ENCODE measurements at regions not wholly inside any gene's neighbourhood (a gene's known extent, or its start where the extent isn't known, plus 50 kb on each side); places are given as distances from the start of the nearest gene placed in this dataset.

- TF ChIP-seq, protein P1, sequence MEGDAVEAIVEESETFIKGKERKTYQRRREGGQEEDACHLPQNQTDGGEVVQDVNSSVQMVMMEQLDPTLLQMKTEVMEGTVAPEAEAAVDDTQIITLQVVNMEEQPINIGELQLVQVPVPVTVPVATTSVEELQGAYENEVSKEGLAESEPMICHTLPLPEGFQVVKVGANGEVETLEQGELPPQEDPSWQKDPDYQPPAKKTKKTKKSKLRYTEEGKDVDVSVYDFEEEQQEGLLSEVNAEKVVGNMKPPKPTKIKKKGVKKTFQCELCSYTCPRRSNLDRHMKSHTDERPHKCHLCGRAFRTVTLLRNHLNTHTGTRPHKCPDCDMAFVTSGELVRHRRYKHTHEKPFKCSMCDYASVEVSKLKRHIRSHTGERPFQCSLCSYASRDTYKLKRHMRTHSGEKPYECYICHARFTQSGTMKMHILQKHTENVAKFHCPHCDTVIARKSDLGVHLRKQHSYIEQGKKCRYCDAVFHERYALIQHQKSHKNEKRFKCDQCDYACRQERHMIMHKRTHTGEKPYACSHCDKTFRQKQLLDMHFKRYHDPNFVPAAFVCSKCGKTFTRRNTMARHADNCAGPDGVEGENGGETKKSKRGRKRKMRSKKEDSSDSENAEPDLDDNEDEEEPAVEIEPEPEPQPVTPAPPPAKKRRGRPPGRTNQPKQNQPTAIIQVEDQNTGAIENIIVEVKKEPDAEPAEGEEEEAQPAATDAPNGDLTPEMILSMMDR (conservative IDR thresholded peaks at IDR 0.05; ENCODE audit: low read depth, low read length): no peak
- TF ChIP-seq EZH2phosphoT487 (IDR thresholded peaks at IDR 0.05; ENCODE audit: borderline replicate concordance, low read length): no peak
Observed at GRCh38 chr3:146796078-146796477, 190.9 kb upstream of the PLSCR5 start.
